HG03097 (cell line): ENCODE measurements at regions not wholly inside any gene's neighbourhood (a gene's known extent, or its start where the extent isn't known, plus 50 kb on each side); places are given as distances from the start of the nearest gene placed in this dataset.
"Not testable (repeated sequence)": the region's sequence is repeated elsewhere in the genome, so short reads cannot be mapped to it uniquely, and the experiment has no call there.

ENCODE experiments used
- ATAC-seq: cut with Tn5 transposase; IDR thresholded peaks from one replicate; pipeline ENCODE4 v1.9.1; 2021; ENCODE audit not compliant: unreplicated experiment, low FRiP score

DNA sequence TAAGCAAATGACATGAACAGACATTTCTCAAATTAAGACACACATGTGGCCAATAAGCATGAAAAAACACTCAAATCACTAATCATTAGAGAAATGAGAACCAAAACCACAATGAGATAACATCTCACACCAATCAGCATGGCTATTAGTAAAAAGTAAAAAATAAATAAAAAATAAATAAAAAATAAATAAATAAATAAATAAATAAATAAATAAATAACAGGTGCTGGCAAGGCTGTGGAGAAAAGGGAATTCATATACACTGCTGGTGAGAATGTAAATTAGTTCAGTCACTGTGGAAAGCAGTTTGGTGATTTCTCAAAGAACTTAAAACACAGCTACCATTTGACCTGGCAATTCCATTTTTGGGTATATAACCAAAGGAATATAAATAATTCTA is 167.1 kb upstream of the CNKSR2 start:
- no peak for ATAC-seq

GRCh38 chrX:21219208-21219607 is 155.0 kb upstream of the CNKSR2 start:
- ATAC-seq = not testable (repeated sequence)

DNA sequence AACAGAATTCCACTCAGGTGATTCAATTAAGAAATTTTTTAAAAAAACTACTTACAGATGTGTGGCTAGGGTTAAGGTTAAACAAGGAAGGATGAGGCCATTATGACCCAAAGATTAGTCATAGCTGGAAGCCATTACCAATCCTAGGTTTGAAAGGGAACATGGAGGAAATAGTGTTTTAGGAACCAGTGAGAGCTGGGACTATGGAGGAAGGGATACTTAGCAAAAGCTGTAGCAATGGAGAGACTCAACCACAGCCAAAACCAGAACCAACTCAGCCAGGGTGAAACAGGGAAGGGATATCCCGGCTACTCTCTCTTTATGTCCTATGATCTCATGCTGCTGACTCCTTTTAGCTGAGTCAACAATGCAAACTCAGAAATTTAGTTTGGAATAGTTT is 148.6 kb upstream of the CNKSR2 start:
- no peak for ATAC-seq

GRCh38 chrX:21228974-21229373 is 145.2 kb upstream of the CNKSR2 start:
- ATAC-seq = not testable (repeated sequence)

DNA sequence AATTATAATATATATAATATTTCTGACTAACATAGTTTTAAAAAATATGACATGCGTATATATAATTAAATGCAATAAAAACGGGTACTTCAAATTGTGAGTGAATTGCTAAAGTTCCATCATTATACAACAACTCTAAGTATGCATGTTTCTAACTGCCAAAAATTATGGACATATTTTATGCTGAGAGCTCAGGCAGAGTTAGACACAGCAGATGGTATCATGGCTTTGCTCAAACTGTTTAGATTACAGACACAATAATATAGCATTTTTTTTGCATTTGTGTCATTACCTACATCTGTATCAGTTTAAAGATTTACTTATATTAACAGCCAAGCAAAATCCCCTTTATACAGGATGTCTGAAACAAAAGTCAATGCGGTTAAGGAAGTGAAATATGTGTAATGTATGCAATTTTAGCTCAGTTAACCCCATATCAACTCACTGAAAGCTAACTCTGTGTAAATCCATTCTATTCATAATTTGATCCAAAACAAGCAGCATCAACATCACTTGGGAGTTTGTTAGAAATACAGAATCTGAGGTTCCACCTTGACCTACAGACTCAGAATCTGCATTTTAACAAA is 119.1 kb upstream of the CNKSR2 start:
- ATAC-seq = peak; percentile 96

GRCh38 chrX:21266949-21267348 is 107.3 kb upstream of the CNKSR2 start:
- no peak for ATAC-seq

DNA sequence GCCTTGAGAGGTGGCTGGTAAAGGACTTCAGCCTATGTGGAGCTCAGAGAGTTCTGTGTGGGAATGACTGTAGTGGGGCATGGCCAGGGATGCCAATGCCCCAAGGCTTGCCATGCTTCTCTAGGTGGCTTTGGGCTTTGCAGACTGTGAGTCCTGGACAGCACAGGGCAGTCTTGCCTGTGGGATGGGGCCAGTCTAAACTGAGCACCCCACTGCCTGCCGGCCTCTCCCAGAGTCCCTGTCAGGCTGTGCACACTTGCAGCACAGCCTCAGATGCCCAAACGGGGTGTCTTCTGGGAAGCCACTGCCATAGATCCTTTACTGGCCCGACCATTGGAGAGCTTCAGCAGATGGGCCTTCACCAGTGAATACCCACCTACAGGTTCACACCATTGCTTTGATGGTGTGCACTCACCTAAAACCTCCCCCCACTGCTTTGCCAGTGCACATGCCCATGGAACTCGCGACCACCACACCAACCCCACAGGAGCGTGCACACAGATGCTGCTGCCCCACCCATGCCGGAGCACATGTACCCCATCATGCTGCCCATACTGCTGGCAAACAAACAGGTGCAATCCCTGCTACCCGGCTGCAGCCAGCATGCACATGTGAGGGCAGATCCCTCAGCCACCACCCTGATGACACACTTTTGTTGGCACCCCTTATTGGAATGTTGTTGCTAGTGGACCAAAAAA is 97.3 kb upstream of the CNKSR2 start:
- ATAC-seq = no peak

- no peak for ATAC-seq
Measured at GRCh38 chrX:21289232-21289631, 85.0 kb upstream of the CNKSR2 start.

DNA sequence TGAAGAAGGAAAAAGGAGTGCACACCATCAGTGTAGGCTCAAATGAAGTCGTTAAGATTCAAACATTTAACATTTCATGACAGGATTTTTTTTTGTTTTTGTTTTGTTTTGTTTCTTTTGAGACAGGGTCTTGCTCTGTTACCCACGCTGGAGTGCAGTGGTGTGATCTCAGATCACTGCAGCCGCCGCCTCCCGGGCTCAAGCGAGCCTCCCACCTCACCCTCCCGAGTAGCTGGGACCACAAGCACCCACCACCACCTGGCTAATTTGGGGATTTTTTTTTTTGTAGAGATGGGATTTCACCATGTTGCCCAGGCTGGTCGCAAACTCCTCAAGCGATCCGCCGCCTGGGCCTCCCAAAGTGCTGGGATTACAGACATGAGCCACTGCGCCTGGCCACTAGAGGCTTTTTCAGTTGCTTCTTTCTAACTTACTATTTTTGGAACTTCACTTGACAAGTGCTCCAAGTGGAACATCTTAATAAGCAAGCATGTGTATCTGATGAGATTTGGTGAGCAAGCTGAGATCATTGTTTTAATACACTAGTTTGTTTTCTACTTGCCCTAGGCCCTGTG is 78.9 kb upstream of the CNKSR2 start:
- no peak for ATAC-seq

GRCh38 chrX:21305799-21306336 is 68.3 kb upstream of the CNKSR2 start:
- no peak for ATAC-seq

DNA sequence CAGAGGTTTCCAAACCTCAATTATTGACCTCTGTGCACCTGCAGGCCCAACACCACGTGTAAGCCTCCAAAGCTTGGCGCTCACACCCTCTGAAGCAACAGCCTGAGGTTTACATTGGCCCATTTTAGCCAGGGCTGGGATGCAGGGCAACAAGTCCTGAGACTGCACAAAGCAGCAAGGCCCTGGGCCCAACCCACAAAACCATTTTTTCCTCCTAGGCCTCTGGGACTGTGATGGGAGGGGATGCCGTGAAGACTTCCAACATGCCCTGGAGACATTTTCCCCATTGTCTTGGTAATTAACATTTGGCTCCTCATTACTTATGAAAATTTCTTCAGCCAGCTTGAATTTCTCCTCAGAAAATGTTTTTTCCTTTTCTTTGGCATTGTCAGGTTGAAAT is 54.9 kb upstream of the CNKSR2 start:
- ATAC-seq = no peak
